NCI-H2107 (cell line): ENCODE measurements at regions not wholly inside any gene's neighbourhood (a gene's known extent, or its start where the extent isn't known, plus 50 kb on each side); places are given as distances from the start of the nearest gene placed in this dataset.

Experiments
- DNase-seq: peaks from one replicate; lab custom pipeline; 2025; lab: John Stamatoyannopoulos, UW

- no peak for DNase-seq
These were observed 328.8 kb downstream of the PRELID2 start for GRCh38 chr5:145506185-145506850.

DNA sequence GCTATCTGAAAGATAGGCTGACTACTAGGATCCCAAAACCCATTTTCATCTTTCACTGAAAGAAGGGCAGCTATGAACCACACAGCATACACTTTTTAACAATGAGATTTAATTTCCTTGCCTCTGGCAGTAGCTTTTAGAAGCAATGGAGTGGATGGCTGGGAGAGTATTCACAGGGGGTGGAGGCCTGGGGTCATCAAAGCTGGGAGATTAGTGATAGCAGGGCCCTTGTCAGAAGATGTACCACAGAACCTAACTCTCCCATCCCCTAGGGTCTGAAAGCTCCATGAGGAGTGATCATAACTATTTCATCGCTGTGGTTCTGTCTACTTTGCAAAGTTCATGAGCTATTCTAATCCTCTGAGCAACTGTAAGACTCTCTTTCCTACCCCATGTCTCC is 332.2 kb downstream of the PRELID2 start:
- DNase-seq = no peak

- DNase-seq = no peak
These were observed 334.4 kb downstream of the PRELID2 start for GRCh38 chr5:145500710-145501109.

GRCh38 chr5:145499483-145499882 is 335.7 kb downstream of the PRELID2 start:
- no peak for DNase-seq

DNA sequence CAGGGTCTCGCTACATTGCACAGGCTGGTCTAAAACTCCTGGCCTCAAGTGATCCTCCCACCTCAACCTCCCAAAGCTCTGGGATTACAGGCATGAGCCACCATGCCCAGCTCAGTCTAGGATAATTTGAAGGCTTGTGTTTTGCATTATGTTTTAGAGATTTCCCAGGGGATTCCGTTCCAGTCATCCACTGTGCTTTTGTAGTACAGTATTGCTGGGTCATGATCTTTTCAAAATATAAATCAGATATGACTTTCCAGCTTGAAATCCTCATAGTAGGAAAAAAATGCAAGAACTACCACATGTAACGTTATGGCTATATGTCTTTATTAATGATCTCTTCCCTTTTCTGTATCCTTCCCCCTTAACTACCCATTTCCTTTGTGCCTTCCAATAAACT is 338.1 kb downstream of the PRELID2 start:
- DNase-seq = no peak

DNA sequence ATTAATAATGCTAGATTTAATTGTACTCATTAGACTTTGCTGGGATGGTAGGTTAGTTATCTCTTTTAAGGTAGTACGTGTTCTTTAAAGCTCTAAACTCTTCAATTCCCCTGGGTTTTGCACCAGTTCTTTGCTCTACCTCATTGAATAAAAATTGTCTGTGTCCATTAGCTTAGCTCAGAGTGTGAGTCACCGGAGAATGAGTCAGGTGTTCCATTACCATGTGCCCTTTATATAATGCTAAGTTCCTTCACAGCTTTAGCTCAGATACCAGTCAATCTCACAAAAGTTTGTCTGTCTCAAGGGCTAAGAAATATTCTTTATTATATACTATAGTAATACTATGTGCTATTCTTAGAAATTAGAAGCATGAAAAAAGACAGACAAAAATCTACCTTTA is 339.4 kb downstream of the PRELID2 start:
- no peak for DNase-seq

- DNase-seq = no peak
These were observed 339.9 kb downstream of the PRELID2 start for GRCh38 chr5:145495196-145495595.

DNA sequence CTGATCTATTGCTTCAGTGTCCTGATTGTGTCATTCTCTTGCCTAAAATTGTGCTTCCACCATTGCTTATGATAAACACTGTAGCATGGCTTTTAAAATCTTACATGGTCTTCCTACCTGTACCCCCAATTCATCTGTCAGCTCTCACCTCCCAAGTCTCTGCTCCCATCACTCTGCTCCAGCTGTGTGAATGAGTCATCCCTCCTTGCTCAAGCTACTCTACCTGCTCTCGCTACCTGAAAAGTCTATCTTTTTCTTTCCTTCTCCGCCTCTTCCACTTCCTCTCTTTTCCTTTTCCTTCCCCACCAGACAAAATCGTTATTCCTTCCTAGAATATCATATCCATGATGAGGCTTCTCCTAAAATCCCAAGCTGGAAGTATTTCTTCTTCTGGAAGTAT is 341.7 kb downstream of the PRELID2 start:
- no peak for DNase-seq

GRCh38 chr5:145489516-145489915 is 345.6 kb downstream of the PRELID2 start:
- DNase-seq = no peak

DNA sequence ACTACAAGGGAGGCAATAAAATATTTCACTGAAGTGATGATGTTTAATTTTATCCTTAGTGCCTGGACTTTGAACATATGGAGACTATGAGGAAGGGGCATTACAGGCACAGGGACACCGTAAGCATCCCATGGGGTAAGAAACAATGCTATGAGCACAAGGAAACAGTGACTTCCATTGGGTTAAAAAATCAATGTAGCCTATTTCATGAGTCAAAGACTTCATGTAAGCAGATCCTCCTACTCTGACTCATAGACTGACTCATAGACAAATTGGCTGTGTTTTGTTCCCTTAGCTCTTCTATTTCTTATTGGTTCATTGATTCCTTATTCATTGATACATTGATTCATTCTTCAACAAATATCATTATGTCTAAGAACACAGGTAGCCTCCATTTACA is 351.0 kb downstream of the PRELID2 start:
- no peak for DNase-seq

DNA sequence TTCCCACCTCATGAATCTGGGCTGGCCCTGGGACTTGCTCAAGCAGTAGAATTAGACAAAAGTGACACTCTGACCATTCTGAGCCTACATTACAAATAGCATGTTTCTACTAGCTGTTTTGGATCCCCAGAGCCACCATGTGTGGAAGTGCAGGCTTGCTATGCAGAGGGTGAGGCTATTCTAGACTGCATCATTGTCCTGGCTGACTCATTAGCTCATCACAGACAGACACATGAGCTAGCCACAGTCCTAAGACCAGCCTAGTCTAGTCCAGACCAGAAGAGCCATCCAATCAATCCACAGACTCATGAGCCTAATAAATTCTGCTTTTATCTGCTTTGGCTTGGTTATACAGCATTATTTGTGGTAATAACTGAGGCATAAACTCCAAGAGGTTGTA is 351.9 kb downstream of the PRELID2 start:
- no peak for DNase-seq

DNA sequence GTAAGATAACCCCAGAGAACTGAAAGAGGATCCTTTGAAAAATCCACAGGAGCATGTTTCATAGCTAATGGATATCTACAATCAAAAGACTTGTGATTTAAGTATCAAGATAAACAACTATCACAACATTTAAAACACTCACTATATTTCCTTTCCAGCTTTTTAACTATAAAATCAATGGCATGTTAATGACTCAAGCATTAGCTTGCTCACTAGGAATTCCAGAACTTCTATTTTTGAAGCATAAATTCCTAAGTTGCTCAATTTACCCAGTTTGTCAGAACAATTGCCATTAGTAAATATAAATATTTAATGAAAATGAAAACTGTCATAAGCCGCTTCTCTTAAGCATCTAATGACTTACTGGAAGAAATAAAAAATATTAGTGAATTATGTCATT is 355.3 kb downstream of the PRELID2 start:
- no peak for DNase-seq

DNA sequence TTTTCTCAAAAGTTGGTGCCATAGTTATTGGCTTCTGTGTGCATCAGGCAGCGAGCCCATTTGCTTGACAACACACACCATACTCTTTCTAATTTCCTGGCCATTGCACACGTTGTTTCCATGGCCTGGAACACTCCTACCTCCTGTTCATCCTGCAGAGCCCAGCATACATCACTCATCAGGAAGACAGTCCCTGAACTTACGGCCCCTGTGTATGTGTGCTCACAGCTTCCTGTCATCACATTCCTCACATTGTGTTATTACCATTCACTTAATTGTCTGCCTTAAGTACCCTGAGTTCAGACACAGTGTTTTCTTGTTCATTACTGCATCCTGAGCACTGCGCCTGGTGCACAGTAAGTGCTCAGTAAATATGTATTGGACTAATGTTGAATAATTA is 355.9 kb downstream of the PRELID2 start:
- no peak for DNase-seq

- no peak for DNase-seq
These were observed 356.5 kb downstream of the PRELID2 start for GRCh38 chr5:145478651-145479050.

- no peak for DNase-seq
These were observed 362.0 kb downstream of the PRELID2 start for GRCh38 chr5:145473042-145473642.

DNA sequence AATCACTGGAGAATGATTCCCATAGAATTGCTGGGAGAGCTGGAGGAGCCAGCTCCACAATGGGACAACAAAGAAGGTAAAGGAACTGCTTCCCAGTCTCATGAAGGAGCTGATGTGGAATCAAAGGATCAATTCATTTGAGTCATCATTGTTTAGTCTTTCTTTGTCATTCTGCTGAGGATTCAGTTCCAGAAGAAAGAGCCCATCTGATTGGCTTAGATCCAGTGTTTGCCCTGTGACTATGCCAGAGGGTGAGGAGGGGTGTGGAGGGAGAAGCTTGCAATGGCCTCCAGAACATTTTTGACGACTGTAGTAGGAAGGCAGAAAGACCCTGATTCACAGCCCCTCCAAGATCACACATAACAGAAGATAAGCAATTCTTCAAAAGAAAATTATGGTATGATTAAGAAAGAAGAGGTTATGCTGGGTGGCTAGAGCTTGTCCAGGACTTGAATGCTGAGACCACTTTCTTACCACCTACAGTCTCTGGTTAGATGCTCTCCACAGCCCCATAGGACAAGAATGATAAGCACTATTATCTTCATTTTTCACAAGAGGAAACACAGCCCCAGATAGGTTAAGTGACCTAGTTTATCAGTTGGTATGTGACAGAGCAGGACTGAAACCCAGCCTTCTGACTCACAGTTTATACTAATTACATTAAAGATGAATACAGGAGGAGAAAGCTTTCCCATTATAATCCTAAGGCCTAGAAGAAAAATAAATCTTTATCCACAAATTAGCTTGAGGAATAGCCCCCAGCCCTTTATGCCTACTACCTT is 363.1 kb downstream of the PRELID2 start:
- DNase-seq = no peak

DNA sequence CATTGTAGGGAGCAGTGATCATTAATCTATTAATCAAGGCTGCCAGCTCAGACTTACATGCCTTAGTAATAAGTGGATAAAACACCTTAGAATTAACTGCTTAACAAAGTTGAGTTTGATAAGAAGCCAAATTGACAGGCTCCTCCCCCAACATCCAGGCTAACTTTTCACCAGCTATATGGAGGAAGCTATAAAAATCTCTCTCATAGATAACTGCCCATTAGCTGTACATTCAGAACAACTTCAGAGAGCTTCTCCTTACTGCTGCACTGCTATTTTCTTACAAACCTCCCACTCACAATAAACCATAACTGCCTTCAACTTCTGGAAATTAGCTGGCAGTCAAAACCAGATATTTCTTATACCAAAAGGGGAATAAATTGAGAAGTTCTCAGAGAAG is 364.1 kb downstream of the PRELID2 start:
- DNase-seq = no peak

- no peak for DNase-seq
These were observed 364.7 kb downstream of the PRELID2 start for GRCh38 chr5:145470396-145470979.

- no peak for DNase-seq
These were observed 367.7 kb downstream of the PRELID2 start for GRCh38 chr5:145467446-145467845.

DNA sequence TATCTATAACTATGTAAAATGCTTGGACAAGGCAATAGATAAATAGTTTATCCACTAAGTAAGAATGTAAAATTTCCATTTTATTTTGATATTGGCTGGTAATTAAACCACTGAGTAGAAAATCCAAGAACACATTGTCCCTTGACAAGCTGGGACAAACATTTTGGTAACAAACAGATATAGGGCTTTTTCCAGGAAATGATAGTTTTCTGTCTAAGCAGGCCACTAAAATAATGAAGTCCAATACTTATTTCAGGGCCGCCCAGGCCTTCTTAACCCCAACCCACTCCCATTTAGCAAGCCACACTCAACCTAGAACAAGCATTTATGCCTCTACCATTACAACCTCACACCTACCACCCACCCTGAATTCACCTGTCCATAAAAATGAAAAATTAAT is 368.6 kb downstream of the PRELID2 start:
- no peak for DNase-seq

DNA sequence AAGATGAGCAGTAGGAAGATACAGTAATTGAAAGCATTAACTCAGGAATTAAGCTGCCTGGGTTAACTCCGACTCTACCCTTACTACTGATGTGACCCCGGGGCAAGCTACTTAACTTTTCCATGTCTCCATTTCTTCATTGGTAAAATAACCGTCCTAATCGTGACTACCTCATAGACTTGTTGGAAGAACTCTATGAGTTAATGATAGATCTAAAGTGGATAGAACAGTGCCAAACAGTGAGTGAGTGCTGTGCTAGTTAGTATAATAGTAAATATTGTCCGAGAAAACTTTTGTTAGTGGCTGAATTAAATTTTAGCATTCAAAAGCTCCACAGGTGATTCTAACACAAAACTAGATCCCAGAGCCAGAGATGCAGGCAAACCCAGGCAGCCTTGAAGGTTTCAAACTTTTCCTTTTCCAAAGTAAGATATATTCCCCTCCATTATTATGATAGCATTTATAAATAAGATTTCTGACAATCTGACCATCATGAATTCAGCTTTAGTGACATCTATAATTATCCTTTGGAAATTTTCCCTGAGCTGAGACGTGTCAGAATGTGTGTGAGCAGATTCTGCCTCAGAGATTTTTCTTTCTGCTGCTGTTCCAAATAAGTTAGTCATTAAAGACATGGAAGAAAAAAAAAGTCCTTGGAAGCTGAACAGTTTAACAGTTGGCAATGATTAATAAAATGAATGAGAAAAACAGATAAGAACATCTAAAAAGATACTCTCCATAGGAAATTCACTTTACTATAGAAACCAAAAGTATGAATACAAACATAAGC is 369.5 kb downstream of the PRELID2 start:
- DNase-seq = no peak

DNA sequence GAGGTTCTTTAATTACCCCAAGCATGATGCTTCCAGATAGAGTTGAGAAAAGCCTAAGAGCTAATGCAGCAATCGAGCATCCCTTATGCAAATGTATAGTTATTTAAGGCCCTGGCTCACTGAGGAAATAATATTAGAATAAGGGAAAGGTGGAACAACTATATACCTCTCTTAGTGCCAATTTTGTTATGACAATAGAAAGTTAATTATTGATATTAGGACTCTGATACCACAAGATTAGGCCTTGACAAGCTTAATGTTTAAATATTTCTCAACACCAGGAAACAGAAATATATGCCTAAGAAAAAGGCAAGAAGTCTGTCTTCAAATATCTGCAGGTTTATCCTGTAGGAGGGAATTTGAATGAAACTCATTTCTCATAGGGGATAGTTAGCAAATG is 371.0 kb downstream of the PRELID2 start:
- no peak for DNase-seq
